GM21390 (cell line): ENCODE measurements at regions not wholly inside any gene's neighbourhood (a gene's known extent, or its start where the extent isn't known, plus 50 kb on each side); places are given as distances from the start of the nearest gene placed in this dataset.

ENCODE experiments used
- ATAC-seq: cut with Tn5 transposase; IDR thresholded peaks from one replicate; pipeline ENCODE4 v1.9.1; 2021; ENCODE audit not compliant: unreplicated experiment

GRCh38 chr6:169165561-169166300 lies 87.9 kb downstream of the THBS2 start:
- ATAC-seq = no peak

GRCh38 chr6:169164986-169165385 lies 88.7 kb downstream of the THBS2 start:
- no peak for ATAC-seq

DNA sequence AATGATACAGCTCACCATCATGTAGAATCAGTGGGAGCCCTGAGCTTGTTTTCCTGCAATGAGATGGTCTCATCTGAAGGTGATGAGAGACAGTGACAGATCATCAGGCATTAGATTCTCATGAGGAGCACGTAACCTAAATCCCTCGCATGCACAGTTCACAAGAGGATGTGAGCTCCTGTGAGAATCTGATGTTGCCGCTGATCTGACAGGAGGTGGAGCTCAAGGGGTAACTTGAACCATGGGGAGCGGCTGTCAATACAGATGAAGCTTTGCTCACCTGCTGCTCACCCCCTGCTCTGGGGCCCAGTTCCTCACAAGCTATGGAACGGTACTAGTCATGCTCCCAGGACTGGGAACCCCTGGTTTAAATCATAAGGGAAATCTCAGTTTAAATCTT lies 89.2 kb downstream of the THBS2 start:
- ATAC-seq = no peak

DNA sequence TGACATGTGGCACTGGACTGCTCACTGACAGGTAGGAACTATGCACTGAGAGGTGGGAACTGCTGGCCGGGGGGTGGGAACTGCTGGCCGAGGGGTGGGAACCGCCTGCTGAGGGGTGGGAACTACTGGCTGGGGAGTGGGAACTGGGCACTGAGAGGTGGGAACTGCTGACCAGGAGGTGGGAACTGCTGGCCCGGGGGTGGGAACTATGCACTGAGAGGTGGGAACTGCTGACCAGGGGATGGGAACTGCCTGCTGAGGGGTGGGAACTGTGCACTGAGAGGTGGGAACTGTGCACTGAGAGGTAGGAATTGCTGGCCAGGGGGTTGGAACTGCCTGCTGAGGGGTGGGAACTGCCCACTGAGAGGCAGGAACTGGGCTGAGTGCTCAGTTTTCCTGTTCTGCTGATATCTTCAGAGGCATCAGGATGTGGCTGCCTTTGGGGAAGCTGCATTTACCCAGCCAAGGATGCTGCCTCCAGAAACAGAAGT lies 90.2 kb downstream of the THBS2 start:
- ATAC-seq = no peak

GRCh38 chr6:169162752-169163407 lies 90.8 kb downstream of the THBS2 start:
- no peak for ATAC-seq

DNA sequence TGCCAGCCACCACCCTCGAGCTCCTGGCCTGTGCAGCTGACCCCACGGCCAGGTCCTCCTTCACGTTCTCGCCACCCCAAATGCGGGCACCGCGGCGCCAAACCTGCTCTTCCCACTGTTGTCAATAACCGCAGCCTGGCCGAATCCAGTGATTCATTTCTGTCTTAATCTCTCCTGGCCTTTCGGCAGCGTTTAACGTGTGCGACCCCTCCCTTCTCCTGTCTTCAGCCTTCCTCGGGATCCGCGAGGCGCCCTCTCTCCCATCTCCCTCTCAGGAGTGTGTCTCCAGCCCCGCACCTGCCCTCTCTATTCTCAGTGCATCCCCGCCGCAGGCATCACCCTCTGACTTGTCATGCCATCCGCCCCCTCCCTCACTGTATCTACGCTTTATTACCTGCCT lies 91.4 kb downstream of the THBS2 start:
- no peak for ATAC-seq

DNA sequence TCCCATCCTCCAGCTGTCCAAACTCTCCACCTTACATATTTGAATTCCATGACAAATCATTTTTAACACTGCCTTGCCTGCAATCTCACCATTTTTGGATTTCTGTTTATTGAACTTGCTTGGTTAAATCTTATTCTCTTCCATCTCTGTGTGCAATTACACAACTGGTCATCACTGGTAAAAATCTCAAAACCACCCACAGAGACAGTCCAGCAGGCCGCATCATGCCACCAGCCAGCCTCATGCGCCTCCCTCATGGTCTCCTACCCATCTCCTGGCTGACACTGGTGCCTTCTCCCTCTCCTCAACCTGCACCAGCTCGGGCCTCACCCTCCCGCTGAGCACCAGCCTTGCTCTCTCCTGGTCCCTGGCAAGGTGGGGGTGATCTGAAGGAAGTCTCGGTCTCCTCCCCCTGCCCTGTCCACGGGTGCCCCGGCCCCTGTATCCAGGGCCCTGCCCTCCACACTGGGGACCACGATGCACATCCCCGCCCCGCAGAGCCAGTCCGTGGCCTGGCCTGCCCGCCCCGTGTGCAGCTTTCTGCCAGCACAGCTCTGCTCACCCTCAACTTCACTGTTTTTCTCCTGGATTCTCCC lies 92.0 kb downstream of the THBS2 start:
- ATAC-seq = no peak

GRCh38 chr6:169160855-169161560 lies 92.6 kb downstream of the THBS2 start:
- no peak for ATAC-seq

- no peak for ATAC-seq
These were observed 93.4 kb downstream of the THBS2 start for GRCh38 chr6:169160091-169160854.

DNA sequence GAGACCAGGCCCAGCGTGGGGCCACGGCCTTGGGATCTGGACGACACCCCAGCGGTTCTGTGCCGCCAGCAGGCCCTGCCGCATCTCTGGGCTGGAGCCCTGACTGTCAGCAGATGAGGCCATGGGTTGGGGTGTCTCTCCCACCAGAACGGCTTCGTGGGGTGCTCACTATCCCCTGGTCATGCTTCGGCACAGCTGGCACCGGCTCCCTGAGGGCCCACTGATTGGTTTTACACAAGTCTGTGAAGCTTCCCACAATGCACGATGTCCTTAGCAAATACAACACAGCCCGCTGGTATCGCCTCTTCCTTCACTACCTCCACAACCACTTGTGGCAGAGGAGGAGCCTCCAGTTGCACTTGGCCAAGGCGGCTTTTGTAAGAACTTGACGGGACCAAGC lies 94.3 kb downstream of the THBS2 start:
- no peak for ATAC-seq

DNA sequence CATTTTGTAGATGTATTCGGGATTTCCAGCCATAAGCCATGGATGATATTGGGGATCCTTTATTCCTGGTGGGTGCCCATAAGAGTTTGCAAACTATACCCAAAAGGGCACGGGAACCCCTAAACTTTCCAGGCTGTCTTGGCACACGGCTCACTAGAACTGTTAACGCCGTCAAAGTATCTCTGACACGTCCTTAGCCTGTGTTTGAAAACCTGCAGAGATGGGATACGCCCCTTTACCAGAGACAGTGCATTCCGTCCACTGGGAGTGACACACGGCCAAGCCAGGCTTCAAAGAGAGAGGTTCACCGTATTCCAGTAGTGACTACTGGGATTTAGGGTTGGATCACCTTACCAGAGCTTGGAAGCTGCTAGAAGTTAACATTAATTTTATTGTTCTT lies 95.0 kb downstream of the THBS2 start:
- no peak for ATAC-seq

GRCh38 chr6:169158174-169158573 lies 95.5 kb downstream of the THBS2 start:
- ATAC-seq = no peak

- no peak for ATAC-seq
These were observed 96.2 kb downstream of the THBS2 start for GRCh38 chr6:169157197-169158148.

- ATAC-seq = no peak
These were observed 96.9 kb downstream of the THBS2 start for GRCh38 chr6:169156793-169157147.

GRCh38 chr6:169156108-169156792 lies 97.4 kb downstream of the THBS2 start:
- ATAC-seq = no peak

- ATAC-seq = no peak
These were observed 98.2 kb downstream of the THBS2 start for GRCh38 chr6:169155481-169155880.

DNA sequence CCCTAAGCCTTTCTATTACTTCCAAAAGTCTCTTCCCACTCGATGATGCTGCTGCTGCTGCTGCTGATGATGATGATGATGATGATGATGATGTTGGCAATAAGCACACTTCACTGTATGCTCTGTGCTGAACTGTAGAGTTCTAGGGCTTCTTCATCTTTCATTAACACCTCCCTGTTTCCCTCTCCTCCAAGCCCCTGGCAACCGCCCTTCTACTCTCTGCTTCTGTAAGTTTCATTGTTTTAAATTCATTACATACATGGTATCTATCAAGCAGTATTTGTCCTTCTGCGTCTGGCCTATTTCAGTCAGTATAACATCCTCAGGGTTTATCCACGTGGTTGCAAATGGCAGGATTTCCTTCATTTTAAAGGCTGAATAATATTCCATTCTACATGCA lies 100.2 kb downstream of the THBS2 start:
- ATAC-seq = no peak

- no peak for ATAC-seq
These were observed 107.1 kb downstream of the THBS2 start for GRCh38 chr6:169146521-169146920.

DNA sequence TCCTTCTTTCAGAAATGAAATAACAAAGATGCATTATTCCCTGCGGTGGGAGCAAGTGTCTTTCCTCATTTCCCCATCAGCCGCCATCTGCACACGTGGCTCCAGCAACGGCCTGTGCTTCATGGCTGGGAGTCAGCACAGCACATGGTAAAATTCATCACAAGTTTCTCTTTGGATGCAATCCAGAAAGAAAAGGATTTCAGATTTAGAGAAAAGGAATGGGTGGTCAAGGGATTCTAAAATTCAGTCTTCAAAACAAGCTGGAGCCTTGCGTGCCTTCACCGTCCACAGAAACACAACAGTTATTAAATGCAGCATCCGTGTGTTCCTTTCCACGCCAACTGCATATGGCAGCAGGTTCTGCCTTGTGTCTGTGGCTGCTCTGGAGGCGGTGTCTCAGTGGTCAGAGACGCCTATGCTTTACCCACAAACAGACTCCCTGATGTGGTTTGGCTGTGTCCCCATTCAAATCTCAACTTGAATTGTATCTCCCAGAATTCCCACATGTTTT lies 107.6 kb downstream of the THBS2 start:
- ATAC-seq = no peak
